Right lobe of liver (tissue), 6 donors: ENCODE measurements at regions not wholly inside any gene's neighbourhood (a gene's known extent, or its start where the extent isn't known, plus 50 kb on each side); places are given as distances from the start of the nearest gene placed in this dataset.

Experiments used
- ATAC-seq, 4 donors: fragments of 200-7000 bp; cut with Tn5 transposase; one replicate each; pipeline ENCODE4 v1.9.1; 2020; ENCODE audit warnings: mild to moderate bottlenecking in 4 of 4, moderate library complexity in 4 of 4
- DNase-seq, 3 donors: peaks; one replicate each; pipeline ENCODE4 v3.0.0-alpha.2; 2020
- H3K27ac ChIP-seq, 3 donors: fragments of 200-600 bp; one replicate each; pipeline ENCODE4 v1.8.0; 2022
- H3K27me3 ChIP-seq, 2 donors: fragments of 200-600 bp; one replicate each; pipeline ENCODE4 v1.8.0; 2022
- H3K36me3 ChIP-seq, 4 donors: fragments of 200-600 bp; sonication (generic) in 1 of 4; one replicate each; pipeline versions ENCODE4 v1.5.1 to v1.8.0; 2017 to 2022; ENCODE audit warnings: control low read depth in 1 of 4
- H3K4me1 ChIP-seq, 4 donors: fragments of 200-600 bp; sonication (generic) in 1 of 4; one replicate each; pipeline versions ENCODE4 v1.5.1 to v1.8.0; 2017 to 2022; ENCODE audit warnings: control low read depth in 1 of 4
- H3K4me3 ChIP-seq, 3 donors: fragments of 200-600 bp; one replicate each; pipeline ENCODE4 v1.8.0; 2022
- H3K9me3 ChIP-seq, 4 donors: fragments of 200-600 bp; sonication (generic) in 1 of 4; one replicate each; pipeline versions ENCODE4 v1.5.1 to v1.8.0; 2017 to 2022; ENCODE audit warnings: control low read depth in 1 of 4
- POLR2A ChIP-seq: fragments of 450-650 bp; IDR thresholded peaks from one replicate; pipeline ENCODE4 v1.6.1; 2017; ENCODE audit warnings: antibody characterized with exemption, mild to moderate bottlenecking
- WGBS: methylation state at CpG from one replicate; pipeline ENCODE4 v1.1.6; 2018; ENCODE audit warnings: low coverage, low lambda C conversion rate; ENCODE audit not compliant: insufficient coverage; ENCODE audit errors: missing lambda C conversion rate; 5-methylcytosine and 5-hydroxymethylcytosine counted together
- intact Hi-C, 2 donors: fragments of 100-400 bp; cut with DNase I; formaldehyde crosslinking; loops; one replicate each; pipeline versions ENCODE4 v1.11.2 to v1.14.1; 2022
- TF ChIP-seq, protein P1 (sequence below), 4 donors: fragments of 200-600 bp in 3 of 4; fragments of 450-650 bp in 1 of 4; IDR thresholded peaks; one replicate each; pipeline versions ENCODE4 v1.5.1 to v1.8.0; 2016 to 2022; ENCODE audit warnings: antibody characterized with exemption in 4 of 4, mild to moderate bottlenecking in 2 of 4
- donor health status: DM: no; HTN: yes; CAD: no.
- donor health status: DM: no; HTN: no; CAD: no.
- donor health status: DM: no; HTN: no; CAD: no.
- donor health status: DM: no; HTN: yes; CAD: no.
- donor health status: DM: no; HTN: yes; CAD: no.

DNA sequence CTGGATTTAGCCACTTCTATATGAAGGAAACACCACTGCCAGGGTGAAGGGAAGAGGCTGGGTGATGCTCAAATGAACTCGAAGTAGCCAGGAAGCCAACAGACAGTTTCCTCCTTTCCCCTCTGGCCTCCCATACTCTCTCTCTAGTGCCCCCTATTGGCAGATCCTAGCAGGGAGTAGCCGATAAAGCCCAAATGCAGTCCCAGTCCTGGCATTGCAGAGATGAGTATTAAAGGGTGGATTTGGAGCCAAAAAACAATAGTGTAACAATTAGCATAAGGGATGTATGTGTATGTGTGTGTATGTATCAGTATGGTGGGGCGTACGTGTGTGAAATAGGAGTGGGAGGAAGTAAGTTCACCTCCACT, 213.8 kb upstream of the LDB2 start:
- ATAC-seq (peak in 2 of 4 donors; percentile 19 to 33), DNase-seq (no peak)
- Histone ChIP-seq H3K4me1 (no peaks in the 10 kb centered on the region), H3K4me3 (no peak overlapping the region), H3K27me3 (no peaks in the 10 kb centered on the region), H3K27ac (no peak overlapping the region), H3K36me3 (no peaks in the 10 kb centered on the region), H3K9me3 (no peaks in the 10 kb centered on the region)
- 18% methylated on average over 4 of the region's 4 CpGs for WGBS
- intact Hi-C loops = no loop called here
- TF ChIP-seq, protein P1, sequence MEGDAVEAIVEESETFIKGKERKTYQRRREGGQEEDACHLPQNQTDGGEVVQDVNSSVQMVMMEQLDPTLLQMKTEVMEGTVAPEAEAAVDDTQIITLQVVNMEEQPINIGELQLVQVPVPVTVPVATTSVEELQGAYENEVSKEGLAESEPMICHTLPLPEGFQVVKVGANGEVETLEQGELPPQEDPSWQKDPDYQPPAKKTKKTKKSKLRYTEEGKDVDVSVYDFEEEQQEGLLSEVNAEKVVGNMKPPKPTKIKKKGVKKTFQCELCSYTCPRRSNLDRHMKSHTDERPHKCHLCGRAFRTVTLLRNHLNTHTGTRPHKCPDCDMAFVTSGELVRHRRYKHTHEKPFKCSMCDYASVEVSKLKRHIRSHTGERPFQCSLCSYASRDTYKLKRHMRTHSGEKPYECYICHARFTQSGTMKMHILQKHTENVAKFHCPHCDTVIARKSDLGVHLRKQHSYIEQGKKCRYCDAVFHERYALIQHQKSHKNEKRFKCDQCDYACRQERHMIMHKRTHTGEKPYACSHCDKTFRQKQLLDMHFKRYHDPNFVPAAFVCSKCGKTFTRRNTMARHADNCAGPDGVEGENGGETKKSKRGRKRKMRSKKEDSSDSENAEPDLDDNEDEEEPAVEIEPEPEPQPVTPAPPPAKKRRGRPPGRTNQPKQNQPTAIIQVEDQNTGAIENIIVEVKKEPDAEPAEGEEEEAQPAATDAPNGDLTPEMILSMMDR (IDR thresholded peaks at IDR 0.05) = peak in 2 of 4 donors; percentile 9 to 37
- TF ChIP-seq POLR2A = no peak

DNA sequence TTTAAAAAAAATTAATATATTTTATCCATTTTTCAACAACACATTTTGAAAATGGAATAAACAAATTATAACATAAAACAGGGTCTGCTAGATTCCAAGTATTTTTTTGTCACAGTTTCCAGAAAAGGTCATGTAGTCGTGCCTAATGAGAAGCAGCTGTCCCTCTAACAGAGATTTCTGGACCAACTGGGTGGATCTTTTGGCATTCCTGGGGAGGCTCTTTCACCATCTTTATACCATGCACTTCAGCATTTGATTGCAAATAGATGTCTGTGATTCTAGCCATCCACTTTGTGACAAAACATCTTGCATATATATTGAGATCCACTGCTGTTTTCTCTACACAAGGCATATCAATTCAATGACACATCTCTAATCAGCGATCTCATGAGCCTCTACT, 210.7 kb upstream of the LDB2 start:
- WGBS = 49% methylated on average over 2 of the region's 2 CpGs
- Histone ChIP-seq H3K36me3 (no peaks in the 10 kb centered on the region), H3K27me3 (no peaks in the 10 kb centered on the region), H3K4me1 (no peaks in the 10 kb centered on the region), H3K27ac (no peak overlapping the region), H3K4me3 (no peak overlapping the region), H3K9me3 (no peaks in the 10 kb centered on the region)
- DNase-seq (no peak), ATAC-seq (no peak)
- intact Hi-C loops = no loop called here
- no peak for TF ChIP-seq POLR2A
- TF ChIP-seq, protein P1 (IDR thresholded peaks at IDR 0.05) = no peak

DNA sequence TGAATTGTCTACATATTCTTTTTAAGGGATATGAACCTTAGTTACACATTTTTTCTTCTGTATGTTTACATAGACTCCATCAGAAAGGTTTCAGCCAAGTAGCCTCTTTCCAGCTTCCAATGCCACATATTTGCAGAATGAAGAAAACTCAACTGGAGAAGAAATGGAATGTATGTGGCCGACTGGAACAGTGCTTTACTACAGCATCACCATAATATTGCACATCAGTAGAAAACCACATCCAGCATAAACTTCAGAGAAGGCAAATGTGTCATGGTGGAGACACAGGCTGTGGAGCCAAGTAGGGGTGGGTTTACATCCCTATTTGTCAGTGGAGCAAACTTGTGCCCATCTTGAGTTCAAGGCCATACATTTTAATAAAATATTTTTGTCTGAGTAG, 204.8 kb upstream of the LDB2 start:
- TF ChIP-seq, protein P1 (IDR thresholded peaks at IDR 0.05) = no peak
- TF ChIP-seq POLR2A = no peak
- H3K4me1 ChIP-seq = no peaks in the 10 kb centered on the region
- intact Hi-C loops = no loop called here
- H3K9me3 ChIP-seq = no peaks in the 10 kb centered on the region
- no peaks in the 10 kb centered on the region for H3K36me3 ChIP-seq
- no peak overlapping the region for H3K27ac ChIP-seq
- DNase-seq (no peak), ATAC-seq (no peak)
- no peak overlapping the region for H3K4me3 ChIP-seq
- no peaks in the 10 kb centered on the region for H3K27me3 ChIP-seq
- WGBS = 56% methylated on average over 1 of the region's 1 CpG

DNA sequence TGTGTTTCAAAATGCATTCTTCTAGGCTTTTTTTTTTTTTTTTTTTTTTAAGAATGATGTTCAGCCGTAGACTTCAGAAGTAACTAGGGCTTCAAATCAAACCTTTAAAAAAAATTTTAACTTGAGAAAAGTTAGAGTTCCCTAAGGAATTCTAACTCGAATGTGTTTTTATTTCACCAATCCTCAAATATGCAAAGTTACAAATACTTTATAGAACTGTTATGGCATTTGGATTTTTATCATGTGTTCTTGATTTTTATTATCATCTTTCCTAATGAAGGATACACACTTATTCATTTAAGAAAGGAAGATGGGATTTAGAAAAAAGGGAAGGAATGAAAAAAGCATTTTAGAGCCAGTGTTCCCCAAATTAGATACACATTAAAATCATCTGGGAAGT, 200.6 kb upstream of the LDB2 start:
- Histone ChIP-seq H3K4me3 (no peak overlapping the region), H3K9me3 (no peaks in the 10 kb centered on the region), H3K4me1 (no peaks in the 10 kb centered on the region), H3K27ac (no peak overlapping the region), H3K27me3 (no peaks in the 10 kb centered on the region), H3K36me3 (no peaks in the 10 kb centered on the region)
- intact Hi-C loops = no loop called here
- no peak for DNase-seq
- no peak for ATAC-seq
- WGBS = 43% methylated on average over 2 of the region's 2 CpGs
- no peak for TF ChIP-seq POLR2A
- TF ChIP-seq, protein P1 (IDR thresholded peaks at IDR 0.05) = no peak

DNA sequence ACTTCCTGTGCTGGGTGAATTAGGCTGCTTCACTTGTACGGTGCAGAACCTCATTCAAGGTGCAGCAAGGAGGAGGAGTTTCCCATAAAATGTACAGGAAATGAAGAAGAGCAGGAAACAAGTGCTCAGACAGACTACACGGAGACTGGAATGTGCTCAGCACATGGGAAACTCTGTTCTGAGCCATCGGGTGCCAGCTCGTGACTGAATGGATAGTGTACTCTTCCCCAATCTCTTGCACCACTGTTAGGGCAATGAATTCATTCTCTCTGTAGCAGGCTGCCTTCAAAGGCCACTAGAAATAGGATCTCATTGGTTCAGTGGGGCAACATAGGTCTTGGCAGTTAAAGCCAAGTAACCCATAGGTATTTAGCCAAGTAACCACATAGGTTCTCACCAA, 200.0 kb upstream of the LDB2 start:
- TF ChIP-seq, protein P1 (IDR thresholded peaks at IDR 0.05) = no peak
- no peak for TF ChIP-seq POLR2A
- Histone ChIP-seq H3K9me3 (no peaks in the 10 kb centered on the region), H3K36me3 (no peaks in the 10 kb centered on the region), H3K4me1 (no peaks in the 10 kb centered on the region), H3K27ac (no peak overlapping the region), H3K27me3 (no peaks in the 10 kb centered on the region), H3K4me3 (no peak overlapping the region)
- ATAC-seq (no peak), DNase-seq (no peak)
- 45% methylated on average over 2 of the region's 4 CpGs for WGBS
- intact Hi-C loops = no loop called here
